Stimulated activated CD4-positive, alpha-beta T cell treated with anti-CD3 and anti-CD28 coated beads, Interleukin-15, amount 100 ng/mL, for 24 hours (primary cell): ENCODE measurements at regions not wholly inside any gene's neighbourhood (a gene's known extent, or its start where the extent isn't known, plus 50 kb on each side); places are given as distances from the start of the nearest gene placed in this dataset.
A peak's percentile ranks its signal among the peaks of the same experiment; 100 is the strongest.

ENCODE experiments used
- DNase-seq: peaks from one replicate; pipeline ENCODE4 v3.0.0-alpha.2; 2020

DNA sequence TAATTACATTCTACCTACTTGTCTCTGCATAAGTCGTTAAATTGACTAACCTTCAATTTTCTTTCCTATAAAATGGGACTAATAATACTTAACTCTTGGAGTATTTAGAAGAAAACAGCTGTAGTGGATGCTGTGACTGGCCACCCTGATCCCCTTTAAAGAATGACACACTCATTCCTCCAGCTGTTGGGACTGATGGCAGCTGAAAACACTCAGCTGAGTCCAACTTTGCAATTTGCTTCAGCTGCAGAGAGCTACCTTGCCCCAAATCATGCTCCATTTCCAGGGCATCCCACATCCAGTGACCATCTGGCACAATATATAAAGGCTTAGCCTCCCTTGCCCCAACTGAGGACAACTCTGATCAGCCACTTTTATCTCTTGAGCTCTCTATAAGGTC is 89.1 kb downstream of the MID1IP1 start:
- no peak for DNase-seq

DNA sequence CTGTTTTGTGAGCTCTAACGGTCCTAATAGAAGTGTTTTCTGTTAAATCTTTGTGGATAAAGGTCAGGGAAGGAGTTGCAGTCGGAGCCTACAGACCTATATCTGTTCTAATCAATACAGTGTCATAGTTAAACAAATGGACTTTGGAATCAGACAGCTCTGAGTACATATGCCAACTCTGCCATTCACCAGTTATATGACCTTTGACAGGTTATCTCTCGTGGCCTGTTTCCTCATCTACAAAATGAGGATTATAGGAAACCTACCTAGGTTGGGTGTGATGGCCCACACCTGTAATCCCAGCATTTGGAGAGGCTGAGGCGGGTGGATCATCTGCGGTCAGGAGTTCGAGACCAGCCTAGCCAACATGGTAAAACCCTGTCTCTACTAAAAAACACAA is 89.7 kb downstream of the MID1IP1 start:
- DNase-seq, result no peak

DNA sequence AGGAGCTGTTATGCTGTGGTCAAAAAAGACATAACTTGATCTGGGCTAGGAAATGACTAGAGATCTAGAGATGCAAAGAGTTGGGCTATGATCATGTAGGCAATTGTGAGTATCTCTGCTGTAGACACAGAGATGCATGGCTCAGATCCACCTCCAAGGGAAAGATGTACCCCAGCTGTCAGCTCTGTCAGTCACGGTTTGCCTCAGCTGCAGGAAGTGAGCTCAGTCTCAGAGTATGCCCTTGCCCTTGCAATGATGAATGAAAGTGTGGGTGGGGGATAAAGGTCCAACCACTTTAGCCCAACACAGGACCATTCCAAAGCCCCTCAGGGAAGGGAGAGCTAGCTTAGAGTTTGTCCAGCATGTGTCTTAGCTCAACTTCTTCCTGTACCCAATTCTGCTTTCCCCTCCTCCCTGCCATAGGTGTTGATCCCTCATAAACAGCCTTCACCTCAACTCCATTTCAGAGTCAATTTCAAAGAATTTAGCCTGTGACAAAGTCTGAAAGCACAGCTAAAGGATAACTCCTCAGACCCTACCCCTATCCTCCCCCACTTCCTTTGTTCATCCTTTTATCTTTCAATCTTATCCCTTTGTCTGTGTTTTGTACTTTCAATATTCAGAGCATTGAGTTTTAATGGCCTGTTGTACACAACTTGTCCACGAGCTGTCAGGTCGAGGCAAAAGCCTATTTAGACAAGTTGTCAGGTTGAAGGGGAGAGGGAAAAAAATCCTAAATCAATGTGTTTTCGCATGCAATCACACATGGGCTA is 90.6 kb downstream of the MID1IP1 start:
- peak; percentile 20 for DNase-seq

DNA sequence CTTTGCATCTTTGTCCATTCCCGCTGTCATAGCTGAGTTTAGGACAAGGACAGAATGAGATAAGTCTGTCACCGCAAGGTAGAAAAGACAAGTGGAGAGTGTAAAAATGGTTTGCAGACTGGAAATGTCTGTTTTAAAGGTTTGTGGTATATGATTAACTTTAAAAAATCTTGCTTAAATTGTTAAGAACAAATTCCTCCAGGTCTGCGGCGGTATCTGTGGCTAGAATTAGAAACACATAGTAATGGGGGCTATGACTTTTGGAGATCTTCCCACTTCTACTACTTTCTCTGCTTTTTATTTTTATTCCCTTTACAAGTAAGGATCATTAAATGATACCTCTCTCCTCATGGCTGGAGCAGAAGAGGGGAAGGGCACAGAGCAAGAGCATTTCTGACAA is 92.2 kb downstream of the MID1IP1 start:
- no peak for DNase-seq

DNA sequence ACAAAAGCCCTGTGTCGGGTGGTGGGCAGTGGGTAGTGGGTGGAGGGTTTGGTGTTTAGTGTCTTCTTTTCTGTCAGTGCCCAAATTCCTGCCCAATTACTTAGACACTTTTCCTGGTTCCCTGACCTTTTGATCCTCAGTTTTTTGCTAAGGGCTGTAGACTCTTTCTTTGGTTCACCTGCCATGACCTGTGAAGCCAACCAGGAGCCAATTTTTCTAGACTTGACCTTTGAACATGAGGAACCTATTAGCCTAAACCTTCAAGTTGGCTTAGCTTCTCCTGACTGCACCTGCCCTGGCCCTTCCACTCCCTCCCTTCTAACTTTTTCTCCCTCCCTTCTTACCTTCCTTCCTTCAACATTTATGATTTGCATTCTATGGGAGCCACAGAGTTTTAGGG is 94.5 kb downstream of the MID1IP1 start:
- DNase-seq, result no peak

DNA sequence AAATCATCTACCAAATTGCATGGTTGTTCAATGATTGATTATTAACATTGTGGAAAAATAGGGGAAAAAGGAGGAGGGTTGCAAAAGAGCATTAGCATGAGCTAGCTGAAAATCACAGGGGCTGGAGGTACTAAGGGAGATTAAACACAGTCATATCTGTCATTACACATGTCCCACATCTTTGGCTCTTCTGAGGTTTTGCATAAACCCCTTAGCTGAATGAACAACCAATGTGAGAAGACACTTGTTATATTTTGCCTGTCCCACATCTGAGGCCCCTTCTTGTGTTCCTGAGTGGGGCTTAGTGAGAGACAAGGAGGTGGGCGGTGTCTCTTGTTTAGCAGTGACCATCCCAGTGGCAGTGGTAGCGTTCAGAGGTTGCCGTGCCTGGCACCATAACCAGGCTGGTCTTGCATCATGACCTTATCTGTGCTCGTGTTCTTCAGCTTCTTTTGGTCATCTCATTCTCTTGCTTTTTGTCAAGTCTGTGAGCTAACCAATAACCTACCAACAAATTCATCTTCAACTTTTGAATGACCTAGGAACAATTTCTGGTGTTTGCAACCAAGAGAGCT is 95.6 kb downstream of the MID1IP1 start:
- no peak for DNase-seq

DNA sequence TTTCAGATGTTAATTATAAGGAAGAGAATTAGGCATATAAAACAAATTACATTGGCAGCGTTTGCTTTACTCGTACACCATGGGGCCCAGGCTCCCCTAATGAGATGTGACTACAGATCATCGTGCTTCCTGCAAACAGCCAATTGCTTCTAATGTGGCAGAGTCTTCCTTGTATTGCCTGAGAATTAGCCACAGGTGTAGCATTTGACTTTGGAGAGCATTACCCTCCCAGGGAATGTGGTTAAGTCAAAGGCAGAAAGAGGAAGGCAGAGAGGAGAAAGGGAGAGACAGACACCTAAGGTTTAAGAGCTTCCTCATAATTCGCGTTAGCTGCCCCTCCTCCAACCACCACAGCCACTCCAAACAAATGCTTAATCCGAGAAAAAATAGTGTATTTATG is 97.0 kb downstream of the MID1IP1 start:
- DNase-seq, result no peak

DNA sequence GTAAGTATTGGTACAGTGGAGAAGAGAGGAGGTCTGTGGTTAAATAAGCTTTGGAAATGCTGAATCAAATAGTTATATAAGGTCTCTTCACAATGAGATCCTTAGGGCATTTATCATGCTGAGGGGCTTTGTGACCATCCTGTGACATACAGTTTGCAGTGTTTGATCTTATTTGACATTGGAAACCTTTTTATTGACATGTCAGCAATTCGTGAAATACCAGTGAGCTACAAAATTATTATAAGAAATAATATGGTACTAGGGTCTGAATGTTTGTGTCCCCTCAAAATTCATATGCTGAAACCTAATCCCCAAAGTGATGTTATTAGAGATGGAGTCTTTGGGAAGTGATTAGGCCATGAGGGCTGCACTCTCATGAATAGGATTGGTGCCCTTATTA is 98.4 kb downstream of the MID1IP1 start:
- no peak for DNase-seq

DNA sequence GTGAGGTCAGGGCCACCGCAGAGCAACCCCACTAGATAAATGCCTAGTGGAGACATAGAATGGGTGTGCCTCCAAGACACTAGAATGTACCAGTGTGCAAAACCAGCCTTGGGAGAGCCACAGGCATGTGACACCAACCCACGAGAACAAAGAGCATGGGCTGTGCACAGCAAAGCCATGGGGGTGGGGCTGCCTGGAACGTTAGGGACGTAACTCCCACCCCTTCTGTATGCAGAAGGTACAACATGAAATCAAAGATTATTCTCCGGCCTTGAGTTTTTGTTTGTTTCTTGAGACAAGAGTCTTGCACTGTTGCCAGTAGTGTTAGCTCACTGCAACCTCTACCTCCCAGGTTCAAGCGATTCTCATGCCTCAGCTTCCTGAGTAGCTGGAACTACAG is 99.5 kb downstream of the MID1IP1 start:
- no peak for DNase-seq

DNA sequence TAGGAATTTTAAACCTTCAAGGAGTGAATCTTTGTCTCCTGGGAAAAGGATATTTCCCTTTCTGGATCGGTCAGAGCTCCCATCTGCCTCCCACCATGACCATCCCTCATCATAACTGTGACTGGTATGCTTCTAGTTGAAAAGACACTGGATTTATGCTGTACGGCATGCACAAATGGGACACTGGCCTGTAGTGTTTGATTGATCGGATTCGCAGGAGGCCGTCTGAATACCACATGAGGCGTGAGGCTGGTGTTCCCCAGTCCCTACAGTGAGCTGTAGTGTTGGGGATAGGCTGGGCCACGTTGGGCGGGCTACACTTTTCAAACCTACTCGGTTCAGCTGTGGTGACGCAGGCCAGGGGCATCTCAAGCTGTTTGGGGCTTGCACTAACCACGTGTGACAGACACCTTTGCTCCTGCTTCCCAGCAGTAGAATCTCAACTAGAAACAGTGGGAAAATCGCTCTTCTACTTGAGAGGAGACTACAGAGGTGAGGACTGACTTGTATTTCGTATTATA is 101.8 kb downstream of the MID1IP1 start:
- DNase-seq, result no peak

DNA sequence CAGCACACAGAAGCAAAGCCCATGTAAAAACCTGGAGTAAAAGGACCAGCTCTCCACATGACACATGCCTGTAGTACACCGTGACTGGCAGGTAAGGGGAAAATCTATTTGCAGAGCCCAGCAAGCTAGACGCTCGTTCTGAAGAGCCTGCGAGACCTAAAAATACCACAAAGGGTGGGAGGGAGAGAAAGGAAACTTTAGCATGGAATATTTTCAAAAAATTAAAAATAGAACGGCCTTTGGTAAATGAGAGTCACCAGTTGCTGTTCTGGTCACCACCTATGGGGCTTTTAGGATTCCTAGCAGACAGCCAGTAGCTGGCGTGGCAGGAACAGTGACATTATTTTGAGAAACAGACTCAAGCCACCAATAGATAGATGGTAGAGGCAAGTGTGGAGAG is 115.5 kb downstream of the MID1IP1 start:
- DNase-seq, result no peak

DNA sequence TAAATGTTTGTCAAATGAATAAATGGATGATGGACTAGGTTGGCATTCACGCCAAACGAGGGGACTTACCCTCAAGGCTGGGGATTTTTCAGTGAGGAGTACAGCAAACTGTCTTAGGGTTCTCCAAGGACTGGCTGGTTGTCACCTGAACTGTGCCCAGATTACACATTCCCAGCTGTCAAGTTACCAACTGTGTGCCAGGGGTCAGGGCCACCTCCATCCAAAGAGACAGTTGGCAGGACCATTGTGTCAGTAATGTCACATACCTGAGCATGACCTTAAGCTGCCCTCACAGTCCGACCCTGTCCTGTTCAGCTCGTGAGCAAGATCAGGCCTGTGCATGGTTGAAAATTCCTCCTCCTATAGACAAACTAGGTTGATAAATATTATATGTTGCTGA is 116.7 kb downstream of the MID1IP1 start:
- no peak for DNase-seq

DNA sequence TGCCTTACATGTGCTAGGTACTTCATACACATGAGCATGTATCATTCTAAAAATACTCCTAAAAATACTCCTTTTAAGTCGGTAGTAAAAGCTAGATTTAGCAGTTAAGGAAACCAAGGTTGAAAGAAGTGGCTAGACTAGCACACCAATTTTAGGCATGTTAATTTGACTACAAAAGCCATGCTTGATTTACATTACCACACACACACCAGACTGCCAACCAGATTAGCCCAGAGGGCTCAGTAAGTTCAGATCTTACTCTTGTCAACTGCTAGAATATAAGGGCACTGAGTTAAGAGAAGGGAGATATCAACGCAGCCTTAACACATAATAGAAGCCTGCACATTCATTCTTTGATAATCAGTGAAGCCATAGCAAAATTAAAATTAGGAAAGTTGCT is 117.9 kb downstream of the MID1IP1 start:
- no peak for DNase-seq

DNA sequence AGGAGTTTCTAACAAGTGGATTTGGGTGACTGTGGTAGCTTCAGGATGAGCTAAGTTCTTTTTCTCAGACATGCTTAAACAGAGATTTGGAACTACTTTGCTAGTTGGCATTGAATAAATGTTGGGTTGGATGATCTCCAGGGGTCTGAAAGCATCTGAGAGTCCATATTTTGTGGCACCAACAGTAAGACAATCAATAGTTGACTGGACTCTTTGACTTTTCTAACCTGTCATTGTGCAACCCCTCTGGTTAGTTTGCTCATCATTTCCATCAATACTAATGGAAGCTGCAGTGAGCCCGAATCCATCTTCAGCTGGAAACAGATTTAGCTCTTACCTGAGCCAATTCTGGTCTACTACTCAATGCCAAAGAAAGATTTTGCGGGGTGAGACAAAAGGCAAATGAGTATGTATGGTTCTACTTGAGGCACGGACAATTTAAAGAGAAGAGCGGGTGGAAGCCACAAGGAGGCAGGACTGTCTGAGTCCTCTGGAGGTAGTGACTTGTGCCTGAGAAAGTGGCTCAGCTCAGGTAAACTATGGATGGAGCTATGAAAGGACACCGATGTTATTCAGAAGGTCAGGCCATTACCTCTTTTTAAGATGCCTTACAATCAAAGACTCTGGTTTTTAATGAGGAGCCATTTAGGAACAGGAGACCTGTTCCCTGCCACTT is 118.7 kb downstream of the MID1IP1 start:
- no peak for DNase-seq

DNA sequence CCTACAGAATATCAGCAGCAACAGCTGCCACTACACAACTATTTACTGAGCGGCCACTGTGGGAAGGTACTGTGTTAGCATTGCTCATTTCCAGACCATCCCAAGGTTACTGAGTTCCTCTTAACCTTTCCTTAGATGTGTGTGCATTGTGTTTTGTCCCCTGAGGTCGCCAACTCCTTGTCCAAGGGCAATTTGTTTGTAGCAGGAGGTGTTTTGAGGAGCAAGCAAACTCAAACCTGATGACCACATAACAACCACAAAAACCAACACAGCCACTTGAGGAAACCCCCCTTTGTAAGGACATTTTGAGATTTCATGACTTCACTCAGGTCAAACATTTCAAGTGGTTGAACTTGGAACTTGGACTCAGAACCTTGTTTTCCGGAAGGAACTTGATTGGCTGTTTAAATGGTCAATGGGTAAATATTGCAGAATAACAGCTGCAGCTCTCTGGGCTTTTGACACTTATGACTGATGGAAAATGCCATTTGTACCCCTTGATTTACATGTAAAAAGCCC is 122.3 kb downstream of the MID1IP1 start:
- no peak for DNase-seq

DNA sequence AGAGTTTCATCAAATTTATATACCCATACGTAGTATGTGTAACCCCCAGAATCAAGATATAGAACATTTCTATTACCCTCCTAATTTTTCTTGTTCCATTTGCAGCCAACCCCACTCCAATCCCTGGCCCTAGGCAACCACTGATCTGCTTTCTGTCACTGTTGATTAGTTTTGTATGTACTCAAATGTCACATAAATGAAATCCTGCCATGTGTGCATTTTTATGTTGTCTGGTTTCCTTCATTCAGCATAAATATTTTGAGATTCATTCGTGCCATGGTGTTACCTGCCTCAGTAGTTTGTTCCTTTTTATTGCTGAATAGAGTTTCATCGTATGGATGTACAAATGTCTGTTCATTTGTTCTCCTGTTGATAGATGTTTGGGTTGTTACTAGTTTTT is 126.3 kb downstream of the MID1IP1 start:
- no peak for DNase-seq

DNA sequence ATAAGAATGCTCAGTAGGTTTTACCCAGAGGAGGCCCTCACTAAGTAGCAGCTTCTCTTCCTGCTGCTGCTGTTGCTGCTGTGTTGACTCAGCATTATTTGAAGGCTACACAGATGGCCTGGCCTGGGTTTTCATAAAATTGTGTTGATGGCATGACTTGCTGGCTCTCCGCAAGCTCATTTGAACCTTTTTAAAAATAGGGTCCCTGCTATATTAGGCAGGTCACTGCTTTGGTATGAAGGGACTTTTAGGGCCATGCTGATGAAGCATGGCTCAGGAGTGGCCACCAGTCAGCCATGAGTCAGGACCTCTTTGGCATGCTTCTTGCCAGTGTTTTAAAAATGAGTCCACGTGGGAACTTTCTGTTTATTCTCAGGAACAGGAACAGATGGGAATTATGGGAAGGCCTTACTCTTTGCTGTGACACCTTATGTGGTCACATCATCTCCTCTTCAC is 128.7 kb downstream of the MID1IP1 start:
- no peak for DNase-seq

DNA sequence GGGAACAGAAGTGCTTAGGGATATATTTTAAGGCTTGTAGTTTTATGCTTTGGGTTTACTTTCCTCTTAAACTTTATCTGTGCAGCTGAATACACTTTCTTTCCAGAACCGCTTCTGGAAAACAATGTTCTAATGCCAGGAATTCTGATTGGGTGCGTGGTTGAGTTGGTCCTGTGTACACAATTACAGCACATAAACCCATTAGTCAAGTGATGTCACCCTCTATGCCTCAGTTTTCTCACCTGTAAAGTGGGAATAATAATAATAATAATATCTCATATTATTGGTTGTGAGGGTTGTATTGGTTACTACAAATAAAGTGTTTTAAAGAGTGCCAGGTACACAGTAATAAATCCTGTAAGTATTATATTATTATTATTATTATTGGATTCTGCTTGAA is 129.2 kb downstream of the MID1IP1 start:
- DNase-seq, result no peak

DNA sequence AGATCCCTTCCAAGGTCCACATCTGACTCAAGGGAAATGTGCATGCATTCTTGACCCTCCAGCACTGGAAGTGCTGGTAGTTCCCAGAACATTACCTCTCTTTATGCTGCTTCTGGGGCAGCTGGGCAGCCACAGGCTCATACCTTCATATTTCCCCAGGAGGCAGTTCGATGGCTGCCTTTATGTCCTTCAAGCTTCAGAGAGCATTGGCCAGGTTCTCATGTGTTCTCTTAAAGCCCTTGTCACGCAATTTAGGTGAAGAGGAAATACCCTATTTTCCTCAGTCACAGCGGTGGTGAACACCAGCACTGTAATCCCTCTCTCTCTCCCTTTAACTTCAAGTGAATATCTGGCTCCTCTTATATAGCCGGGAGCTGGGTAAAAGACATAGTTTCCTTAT is 134.3 kb downstream of the MID1IP1 start:
- DNase-seq, result no peak

DNA sequence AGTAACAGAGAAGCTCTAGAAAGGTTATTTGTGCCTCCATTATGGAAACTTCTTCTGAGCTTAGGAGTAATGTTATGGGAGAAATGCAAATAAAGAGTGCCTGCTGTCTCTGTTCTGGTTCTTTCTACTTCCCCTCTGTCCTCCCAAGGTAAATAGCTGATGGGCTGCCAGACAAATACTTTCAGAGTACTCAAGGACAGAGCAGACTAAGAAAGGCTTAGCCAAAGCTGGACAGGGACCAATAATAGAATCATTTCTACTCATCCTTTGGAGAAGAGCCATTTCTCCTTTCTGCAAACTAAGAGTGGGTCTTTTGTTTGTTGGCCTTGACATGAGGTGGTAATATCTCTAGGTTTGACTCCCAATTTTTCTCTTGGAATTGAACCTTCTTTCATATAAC is 136.1 kb downstream of the MID1IP1 start:
- DNase-seq, result no peak

DNA sequence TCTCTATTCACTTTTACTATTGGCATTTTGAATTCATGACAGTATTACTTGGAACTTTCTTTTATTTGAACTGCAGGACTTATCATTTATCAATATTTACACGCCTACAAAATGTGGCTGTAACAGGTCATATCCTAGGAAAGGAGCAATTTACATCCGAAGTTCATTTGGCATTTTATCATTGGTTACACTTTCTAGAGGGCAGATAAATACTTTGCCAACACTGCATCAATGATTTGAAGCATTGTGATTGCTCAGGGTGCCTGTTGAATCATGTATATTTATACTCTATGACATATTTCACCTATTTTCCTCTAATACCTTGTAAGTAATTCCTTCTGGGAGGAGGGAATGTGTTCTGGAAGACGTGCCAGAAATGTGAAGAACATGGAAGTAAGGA is 136.7 kb downstream of the MID1IP1 start:
- DNase-seq, result no peak

DNA sequence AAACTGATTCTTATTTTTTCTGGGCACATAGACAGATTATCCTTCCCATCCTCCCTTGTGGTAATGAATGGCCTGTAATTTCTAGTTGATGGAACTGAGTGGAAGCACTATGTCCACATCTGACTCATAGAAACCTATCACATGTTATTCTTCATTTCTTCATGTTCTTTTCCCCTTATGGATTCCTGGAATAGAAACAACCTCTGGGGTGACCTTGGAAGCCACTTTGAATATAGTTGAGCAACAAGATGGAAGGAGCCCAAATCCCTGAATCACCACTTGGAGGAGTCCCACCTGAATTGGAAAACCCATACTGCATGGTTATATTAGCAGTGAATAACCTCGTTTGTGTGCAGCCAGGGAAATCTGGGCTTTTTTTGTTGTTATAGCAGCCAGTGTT is 137.8 kb downstream of the MID1IP1 start:
- DNase-seq, result no peak

DNA sequence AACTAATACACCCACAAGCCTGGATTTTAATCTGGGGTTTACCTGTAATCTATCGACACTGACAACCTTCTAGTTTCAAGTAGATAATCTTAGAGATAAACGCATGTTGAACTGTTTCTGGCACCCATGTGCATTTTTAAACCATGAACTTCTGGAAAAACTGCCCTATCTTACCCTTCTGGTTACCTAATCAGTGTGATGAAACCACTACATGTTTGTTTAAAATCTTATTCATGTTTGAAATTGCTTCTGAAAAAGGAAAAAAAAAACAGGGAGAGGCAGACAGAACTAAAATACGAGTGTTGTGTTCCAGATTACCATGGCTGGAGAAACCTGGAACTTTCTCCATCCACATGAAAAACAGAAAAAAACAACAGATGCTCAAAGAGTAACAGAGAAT is 139.3 kb downstream of the MID1IP1 start:
- no peak for DNase-seq

DNA sequence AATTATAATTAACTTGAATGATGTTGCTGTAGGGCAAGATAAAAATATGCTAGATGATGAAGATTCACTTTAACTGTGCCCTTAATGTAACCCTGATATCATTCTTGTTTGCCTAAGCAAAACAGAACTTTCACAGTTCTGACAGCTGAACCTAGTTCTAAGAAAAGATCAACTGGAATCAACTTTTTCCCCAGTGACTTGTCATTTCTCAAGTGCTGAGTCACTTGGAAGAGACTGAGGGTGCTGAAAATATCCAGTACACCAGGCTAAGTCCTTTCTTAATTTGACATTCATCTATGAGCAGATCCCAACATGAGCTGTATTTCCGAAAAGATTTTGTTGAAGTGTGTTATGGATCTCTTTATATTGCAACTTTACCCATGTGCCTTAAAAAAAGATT is 140.4 kb downstream of the MID1IP1 start:
- DNase-seq, result no peak
